ENCODE measurements at regions not wholly inside any gene's neighbourhood (a gene's known extent, or its start where the extent isn't known, plus 50 kb on each side); places are given as distances from the start of the nearest gene placed in this dataset.
"Not testable (repeated sequence)": the region's sequence is repeated elsewhere in the genome, so short reads cannot be mapped to it uniquely, and the experiment has no call there.

DNA sequence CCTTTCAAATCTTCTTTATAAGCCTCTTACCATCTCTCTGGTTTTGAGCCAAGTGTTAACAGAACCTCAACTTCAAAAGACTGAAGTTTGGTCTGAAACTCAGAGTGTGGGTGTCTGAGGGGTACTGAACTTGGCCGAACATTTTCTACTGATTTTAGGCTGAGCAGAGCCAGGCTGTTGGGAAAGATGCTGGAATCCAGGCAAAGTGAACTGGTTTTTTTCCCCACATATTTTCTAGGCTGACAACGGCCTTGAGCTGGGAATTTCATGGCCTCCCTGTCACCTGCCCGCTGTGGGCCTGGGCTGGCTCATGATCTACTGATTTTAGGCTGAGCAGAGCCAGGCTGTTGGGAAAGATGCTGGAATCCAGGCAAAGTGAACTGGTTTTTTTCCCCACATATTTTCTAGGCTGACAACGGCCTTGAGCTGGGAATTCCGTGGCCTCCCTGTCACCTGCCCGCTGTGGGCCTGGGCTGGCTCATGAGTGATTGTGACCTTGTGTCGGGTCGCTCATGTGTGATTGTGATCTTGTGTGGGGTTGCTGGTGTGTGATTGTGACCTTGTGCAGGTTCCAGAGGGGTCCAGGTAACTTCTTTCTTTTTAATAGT lies 204.4 kb downstream of the NPIPB11 start:
- peak in 3 of 56 donors; percentile 11 to 36 (median 17) for DNase-seq

DNA sequence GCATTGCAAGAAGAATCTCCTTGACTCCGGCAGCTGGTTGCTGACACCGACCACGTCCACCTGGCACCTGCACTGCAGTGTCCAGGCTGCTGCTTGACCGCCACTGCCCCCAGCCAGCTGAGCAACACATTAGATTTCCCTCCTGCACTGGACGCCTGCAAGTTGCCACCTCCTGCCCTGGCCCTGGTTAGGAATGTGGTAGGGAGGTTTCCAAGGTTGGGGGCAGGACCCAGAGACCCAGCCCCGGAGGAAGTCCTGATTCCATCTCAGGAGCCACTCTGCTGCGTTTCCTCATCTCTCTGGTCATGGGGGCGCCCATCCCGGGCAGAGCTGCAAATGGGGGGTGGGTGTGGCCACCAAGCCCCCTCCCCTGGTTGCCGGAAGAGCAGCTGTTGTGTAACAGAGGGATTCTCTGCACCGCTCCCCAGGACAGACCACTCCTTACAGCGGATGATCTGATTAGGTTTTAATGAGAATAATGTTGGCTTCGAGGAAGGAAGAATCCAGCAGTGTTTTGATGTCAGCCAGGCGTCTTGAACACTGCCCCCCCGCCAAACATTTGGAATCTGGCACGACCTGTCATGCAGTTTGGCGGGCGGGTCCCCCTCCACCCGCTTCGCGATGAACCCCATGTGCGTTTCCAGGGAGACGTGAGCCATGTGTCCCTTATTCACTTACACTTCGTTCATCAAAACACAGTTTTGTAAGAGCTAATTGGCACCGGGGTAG lies 205.1 kb downstream of the NPIPB11 start:
- DNase-seq, result peak in 16 of 56 donors; percentile 12 to 54 (median 32)

DNA sequence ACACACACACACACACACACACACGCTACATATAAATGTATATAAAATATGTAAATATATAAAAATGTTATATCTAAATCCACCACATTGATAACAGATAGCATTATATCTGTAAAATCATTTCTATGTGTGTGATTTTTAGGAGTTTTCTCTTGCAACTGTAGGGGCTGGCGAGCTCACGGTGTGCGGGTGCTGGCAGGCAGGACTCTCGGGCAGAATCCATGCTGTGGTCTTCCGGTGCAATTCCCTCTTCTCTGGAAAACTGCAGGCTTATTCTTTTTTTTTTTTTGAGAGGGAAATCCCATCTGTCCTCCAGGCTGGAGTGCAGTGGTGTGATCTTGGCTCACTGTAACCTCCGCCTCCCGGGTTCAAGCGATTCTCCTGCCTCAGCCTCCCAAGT lies 205.8 kb downstream of the NPIPB11 start:
- not testable (repeated sequence) for DNase-seq

DNA sequence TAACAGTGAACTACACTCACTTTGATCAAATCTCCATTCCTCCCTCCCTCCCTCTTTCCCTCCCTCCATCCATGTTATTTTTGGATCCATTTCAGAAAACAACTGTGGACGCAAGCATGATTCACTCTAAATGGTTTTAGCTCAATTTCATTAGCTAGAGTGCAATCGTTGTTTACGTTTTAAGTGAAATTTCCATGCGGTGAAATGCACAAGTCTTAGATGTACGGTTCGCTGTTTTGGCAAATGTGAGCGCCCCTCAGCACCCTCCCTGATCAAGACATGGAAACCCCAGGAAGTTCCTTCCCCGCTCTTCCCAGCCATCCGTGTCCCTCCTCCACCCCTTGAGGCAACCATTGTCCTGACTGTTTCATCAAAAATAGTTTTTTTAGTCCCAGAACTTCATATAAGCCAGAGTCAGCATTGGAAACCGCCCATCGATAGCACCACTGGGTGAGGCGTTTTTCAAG lies 206.3 kb downstream of the NPIPB11 start:
- DNase-seq, result not testable (repeated sequence)

DNA sequence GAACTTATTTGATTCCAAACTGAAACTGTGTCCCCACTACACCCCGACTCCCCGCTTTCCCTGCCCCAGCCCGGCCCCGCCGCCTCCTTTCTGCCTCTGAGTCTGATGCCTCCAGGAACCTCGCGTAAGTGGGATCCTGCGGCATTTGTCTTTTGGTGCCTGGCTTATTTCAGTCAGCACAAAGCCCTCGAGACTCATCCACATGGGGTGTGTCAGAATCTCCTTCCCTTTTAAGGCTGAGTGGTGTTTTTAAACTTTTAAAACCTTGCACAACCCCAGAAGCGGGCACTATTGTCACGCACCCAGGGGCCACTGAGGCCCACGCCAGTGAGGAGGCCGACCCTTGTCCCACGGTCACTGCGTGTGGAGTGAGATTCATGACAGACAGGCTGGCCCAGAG lies 206.9 kb downstream of the NPIPB11 start:
- DNase-seq, result not testable (repeated sequence)

DNA sequence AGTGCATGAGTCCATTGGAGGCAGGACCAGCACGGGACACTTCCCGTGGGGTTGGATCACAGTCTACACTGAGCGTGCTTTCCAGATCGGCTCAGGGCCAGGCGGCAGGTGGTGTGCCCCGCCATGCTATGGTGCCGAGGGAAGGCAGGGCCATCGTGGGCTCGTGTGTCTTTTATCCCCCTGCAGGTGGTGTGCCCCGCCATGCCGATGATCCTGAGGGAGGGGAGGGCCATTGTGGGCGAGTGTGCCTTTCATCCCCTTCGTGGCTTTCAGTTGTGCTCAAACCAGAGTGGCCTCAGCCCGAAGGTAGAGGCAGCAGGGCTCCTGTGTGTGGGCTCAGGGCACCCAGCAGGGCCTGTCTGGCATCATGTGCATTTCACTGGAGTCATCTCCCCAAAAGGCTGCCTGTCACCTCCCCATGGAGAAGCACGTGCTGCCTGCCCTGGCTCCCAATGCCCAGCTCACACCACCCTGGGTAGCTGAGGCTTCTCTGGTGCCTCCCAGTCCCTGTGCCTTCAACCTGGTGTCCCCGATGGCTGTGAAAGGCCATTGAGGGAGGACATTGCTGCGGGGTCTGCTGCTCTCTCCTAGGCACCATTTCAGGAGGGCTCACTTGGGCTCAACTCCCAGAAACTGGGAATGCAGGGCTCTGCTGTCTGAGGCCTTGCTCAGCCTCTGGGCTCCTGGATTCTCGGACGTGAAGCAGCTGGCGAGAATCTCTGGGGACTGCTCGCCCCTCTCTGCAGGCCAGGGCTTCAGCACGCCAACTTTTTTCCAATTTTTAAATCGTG lies 207.6 kb downstream of the NPIPB11 start:
- no peak for DNase-seq

DNA sequence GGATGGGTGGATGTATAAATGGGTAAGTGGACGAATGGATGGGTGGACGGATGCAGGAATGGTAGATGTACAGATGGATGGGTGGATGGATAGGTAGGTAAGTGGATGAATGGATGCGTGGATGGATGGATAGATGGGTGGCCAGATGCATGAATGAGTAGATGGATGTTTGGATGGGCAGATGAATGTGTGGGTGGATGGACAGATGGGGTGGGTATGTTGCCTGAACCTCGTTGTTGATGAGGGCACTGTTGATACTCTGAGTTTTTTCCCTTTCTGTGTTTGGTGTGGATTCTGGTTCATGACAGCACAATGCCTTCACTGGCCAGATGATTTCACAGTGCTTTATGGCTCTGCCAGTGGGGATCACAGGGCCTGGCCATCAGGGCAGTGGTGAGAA lies 208.3 kb downstream of the NPIPB11 start:
- no peak for DNase-seq

DNA sequence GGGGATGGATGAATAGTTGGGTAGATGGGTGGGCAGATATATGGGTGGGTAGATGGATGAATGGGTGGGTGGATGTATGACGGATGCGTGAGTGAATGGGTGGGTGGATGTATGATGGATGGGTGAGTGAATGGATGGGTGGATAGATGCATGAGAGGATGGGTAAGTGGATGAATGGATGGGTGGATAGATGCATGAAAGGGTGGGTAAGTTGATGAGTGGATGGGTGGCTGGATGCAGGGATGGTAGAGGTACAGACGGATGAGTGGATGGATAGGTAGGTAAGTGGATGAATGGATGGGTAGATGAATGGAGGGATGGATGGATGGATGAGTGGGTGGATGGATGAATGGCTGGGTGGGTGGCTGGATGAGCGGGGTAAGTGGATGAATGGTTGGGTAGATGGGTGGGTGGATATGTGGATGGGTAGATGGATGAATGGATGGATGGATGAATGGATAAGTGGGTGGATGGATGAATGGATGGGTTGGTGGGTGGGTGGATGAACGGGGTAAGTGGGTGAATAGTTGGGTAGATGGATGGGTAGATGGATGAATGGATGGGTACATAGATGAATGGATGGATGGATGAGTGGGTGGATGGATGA lies 208.9 kb downstream of the NPIPB11 start:
- not testable (repeated sequence) for DNase-seq

DNA sequence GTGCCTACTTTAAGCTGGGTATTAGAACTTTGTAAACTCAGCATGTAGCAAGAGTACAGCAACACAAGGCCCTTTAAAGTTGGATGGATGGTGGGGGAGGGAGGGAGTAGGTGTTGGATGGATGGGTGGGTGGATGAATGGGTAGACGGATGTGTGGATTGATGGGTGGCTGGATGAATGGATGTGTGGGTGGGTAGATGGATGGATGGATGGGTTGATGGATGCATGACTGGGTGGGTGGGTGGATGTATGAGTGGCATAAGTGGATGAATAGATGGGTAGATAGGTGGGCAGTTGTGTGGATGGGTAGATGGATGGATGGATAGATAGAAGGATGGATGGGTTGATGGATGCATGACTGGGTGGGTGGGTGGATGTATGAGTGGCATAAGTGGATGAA lies 209.8 kb downstream of the NPIPB11 start:
- not testable (repeated sequence) for DNase-seq

DNA sequence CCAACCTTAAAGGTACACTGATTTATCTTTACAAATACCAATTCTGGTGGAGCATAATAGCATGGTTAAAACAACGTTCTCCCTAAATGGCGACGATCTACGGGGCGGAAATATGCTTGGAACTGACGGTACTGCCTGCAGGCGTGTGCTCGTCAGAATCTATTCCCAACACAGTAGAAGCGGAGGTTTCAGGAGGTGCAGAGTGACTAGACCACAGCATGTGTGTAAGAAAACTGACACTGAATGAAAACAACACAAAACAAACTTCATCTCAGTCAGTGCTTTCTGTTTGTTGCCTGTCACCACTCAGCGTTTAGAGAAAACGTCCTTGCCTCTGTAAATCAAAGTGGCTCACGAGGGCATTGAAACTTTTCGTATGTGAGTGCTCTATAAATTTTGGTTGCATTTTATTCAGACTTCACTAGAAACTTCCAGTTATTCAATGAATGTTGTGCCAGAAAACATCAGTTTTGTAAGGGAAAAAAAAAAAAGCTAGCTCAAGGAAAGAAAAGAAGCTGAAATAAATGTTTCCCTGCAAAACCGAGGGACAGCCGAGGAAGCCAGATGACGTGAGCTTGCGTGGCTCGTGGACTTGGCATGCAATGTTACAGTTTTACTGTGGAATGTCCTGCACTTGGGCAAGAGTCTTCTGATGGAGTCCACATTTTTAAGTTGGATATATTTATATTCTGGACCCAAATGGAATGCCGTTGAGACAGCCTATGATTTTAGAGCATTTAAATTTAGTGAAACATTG lies 210.4 kb downstream of the LAT start:
- not testable (repeated sequence) for DNase-seq

DNA sequence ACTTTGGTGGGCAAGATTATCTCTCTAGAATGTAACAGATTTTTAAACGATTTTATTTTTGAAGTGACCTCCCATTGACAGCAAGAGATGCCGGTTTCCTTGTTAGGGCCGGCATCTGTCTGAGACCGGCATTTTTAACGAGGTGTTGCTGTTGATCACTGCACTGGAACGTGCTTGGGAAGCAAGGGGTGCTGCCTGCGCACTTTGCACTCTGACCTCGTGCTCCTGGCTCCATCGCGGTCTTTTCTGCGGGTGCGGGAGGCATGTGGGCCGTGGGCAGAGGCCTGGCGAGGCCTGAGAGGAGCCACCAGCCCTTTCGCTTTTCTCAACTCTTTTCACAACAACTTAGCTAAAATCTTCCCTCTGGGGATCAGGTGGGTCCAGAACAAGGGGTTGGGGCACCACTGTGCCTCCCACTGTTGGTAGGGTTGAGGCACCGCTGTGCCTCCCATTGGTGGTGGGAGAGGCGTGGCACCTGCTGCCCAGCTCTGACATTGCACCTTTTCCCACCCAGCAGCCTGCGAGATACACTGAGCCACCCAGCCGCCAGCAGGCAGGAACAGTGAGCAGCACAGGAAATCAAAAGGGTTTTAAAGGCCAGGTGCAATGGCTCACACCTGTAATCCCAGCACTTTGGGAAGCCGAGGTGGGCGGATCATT lies 209.5 kb downstream of the LAT start:
- not testable (repeated sequence) for DNase-seq

DNA sequence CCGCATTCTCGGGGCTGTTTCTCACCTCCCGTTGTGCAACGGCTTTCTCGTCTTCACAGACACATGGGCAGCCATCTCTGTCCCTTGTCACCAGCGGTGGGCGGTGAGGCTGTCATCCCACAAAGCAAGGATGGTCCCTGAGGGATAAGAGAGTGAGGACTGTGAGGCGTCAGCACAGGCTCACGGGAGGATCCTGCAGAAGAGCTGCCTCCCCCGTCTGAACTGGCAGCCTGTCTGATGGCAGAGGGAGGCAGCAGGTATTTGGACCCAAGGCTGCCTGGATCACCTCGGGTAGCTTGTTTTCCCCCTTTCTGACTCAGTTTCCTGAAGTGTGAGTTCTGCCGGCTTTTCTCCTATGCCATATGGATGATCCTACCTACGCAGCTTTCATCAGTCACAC lies 208.8 kb downstream of the LAT start:
- DNase-seq, result not testable (repeated sequence)

DNA sequence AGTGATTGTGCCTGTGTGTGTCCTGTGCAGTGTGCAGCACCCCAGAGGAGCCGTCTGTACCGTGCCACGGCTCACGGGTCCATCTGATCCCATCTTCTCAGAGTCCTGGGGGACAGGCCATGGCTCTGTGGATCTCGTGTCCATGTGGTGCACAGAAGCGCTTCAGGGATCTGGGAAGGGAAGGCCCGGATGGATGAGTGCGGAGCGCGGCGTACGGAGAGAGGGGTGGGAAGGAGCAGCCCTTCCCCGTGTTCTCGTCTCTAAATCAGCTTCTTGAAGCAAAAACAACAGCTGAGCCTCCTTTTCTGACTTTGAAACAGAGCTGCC lies 208.4 kb downstream of the LAT start:
- not testable (repeated sequence) for DNase-seq

DNA sequence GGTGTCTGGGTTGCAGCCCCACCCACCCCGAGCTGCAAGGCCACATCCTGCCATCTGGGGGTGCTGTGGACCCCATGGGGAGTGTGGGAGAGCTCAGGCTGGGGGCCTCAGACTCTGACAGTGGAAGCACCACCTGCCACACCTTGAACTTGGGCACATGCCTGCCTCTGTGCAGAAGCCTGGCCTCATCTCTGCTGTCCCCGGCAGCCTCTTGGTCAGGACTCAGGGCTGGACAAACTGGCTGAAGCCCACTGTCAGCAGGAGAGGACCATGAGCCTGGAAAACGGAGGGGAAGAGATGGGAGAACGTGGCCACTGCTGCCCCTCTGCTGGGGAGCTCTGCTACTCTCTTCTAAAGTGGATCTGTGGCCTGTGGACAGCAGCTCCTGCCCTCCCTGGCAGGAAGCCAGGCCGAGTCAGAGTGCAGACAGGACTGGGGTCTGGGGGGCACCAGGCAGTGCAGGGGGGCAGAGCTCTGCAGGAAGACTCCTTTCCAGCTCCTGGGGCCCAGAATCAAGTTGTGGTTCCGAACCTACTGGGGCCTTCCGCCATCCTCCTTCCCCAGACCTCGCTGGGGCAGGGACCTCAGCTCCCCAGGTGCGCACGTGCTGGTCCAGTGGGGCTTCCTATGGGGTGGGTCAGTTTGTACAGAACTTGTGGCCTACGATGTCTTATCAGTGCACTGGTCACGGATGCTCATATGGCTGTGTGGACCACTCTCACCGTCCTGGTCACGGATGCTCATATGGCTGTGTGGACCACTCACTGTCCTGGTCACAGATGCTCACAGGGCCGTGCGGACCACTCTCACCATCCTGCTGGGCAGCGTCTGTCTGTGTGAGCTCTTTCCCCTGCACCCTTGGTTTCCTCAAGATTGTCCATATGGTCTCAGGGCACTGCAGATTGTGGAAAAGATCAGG lies 207.7 kb downstream of the LAT start:
- DNase-seq, result no peak

DNA sequence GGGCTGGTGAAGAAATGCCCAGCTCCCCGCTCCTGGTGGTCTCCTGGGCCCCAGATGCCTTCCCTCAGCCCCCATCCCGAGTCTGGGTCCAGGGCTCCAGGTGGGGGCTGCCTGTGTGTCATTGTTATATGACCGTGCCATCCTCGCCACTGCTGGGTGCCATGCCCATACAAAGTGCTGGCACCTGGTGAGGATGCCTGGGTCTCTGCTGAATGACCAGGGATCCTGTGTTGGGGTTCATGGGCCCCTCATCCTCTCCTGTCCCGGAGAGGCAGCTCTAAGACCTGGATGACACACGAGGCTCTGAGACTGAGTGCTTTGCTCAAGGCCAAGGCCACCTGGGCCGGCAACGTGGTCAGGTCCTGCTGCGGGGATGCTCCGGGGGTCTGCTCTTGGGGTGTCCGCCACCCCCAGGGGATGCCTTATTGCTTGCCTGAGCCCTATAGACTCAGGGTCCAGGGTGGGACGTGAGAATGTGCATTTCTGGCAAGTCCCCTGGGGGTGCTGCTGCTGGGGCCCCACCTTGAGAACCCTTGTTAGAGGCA lies 206.9 kb downstream of the LAT start:
- DNase-seq, result not testable (repeated sequence)

DNA sequence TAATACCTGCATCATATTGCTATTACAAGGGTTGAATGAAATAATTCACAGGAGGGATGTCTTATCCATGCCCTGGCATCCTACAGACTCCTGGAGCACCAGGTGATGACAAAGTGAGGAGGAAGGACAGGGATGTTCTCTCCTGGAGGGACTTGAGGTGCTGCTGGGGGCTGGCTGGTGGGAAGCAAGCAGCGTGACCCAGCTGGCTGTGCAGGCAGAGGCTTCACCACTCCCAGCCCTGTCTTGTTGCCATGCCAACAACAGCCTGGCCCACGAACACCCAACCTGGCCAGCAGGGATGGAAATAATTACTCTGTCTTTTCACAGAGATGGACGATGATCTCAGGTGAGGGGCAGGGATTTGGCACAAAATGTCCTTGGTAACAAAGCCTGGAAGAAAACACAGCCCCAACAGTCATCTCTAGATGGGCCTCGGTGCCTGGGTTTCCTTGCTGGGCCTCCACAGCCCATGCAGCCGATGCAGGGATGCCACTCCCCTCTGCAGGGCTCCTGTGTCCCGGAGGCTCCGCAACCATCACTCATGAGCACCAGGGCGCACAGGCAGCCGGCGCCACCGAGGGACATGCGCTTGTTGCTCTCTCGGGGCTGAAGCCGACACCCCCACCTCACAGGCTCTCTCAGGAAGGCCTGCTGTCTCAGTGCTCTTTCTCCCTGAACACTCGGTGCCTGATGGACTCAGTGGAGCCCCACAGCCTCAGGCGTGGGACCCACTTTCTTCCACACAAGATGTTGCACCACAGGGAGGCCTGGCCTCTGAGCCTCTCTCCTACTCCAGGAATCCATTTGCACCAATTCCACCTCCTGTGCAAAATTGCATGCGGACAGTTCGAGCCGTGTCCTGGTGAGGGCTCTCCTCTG lies 205.9 kb downstream of the LAT start:
- DNase-seq, result not testable (repeated sequence)

DNA sequence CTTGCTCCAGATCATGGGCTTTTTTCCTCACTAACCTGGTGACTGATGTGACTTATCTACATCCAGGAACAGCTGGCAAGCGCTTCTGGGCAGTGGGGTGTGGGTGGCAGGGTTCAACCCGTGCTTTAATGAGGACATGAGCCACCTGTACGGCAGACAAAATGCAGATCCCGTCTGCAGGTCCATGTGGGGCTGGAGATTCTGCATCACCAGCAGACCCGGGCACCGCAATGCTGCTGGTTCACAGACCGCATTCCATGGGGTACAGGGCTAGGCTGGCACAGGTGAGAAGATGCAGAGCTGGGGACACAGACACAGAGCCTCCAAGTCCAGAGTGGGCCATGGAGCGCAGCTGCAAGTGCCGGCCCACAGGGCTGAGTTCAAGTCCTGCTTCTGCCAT lies 204.0 kb downstream of the LAT start:
- not testable (repeated sequence) for DNase-seq

All from amygdala (tissue), 56 donors.